ENCODE measurements at regions not wholly inside any gene's neighbourhood (a gene's known extent, or its start where the extent isn't known, plus 50 kb on each side); places are given as distances from the start of the nearest gene placed in this dataset.

DNA sequence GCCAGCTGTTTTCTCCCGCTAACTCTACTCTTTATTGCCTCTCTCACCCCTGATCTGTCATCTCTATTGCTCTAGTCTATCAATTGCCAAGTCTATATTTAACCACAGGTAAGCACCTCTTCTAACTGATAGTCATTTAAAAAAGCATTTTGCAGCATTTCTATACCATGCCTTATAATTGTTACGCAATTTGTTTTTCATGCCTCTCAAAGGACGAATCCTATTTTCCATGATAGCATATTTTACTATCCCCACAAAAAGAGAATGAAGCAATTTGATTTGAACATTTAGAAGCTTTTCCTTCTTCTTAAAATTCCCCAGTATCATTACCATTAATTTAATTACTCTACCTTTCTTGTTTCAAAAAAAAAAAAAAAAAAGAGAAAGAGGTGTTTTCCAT is 432.8 kb upstream of the ZP4 start:
- Histone ChIP-seq H3K36me3 (ENCODE audit: control insufficient read depth, insufficient read depth, low read length) (no peaks in the 10 kb centered on the region), H3K9me3 (ENCODE audit: control insufficient read depth, insufficient read depth, low read depth, low read length) (peaks cover 12% of the 10 kb centered on the region; the same call in 1 of the 2 replicates), H3K9ac (ENCODE audit: low read length) (no peak overlapping the region), H3K27ac (ENCODE audit: low read depth, low read length) (no peak overlapping the region), H3K4me1 (ENCODE audit: control insufficient read depth, insufficient read depth, low read length) (no peaks in the 10 kb centered on the region), H3K27me3 (ENCODE audit: control insufficient read depth, insufficient read depth, low read length) (no peaks in the 10 kb centered on the region), H3K4me3 (ENCODE audit: low read depth, low read length) (no peak overlapping the region)

DNA sequence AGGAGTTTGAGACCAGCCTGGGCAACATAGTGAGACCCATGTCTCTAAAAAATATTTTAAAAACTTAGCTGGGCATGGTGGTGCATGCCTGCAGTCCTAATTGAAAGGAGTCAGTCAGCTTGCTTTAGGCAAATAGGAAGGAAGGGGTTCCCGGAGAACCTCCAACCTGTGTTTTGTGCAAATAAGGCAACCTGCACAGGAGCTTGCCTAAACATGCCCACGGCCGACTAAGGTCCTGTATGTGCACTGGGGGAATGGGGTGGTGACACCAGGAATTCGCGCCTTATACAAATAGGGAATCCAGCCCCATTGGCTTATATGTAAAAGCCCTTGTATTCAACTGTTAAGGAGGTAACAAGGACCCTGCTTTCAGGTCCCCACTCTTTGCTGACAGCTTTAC is 429.2 kb upstream of the ZP4 start:
- H3K9me3 ChIP-seq (ENCODE audit: control insufficient read depth, insufficient read depth, low read depth, low read length) = peaks cover 6% of the 10 kb centered on the region; the same call in 1 of the 2 replicates
- H3K4me3 ChIP-seq (ENCODE audit: low read depth, low read length) = no peak overlapping the region
- H3K9ac ChIP-seq (ENCODE audit: low read length) = no peak overlapping the region
- H3K27ac ChIP-seq (ENCODE audit: low read depth, low read length) = no peak overlapping the region
- no peaks in the 10 kb centered on the region for H3K27me3 ChIP-seq (ENCODE audit: control insufficient read depth, insufficient read depth, low read length)
- no peaks in the 10 kb centered on the region for H3K36me3 ChIP-seq (ENCODE audit: control insufficient read depth, insufficient read depth, low read length)
- H3K4me1 ChIP-seq (ENCODE audit: control insufficient read depth, insufficient read depth, low read length) = no peaks in the 10 kb centered on the region

- H3K36me3 ChIP-seq (ENCODE audit: control insufficient read depth, insufficient read depth, low read length) = no peaks in the 10 kb centered on the region
- no peak overlapping the region for H3K9ac ChIP-seq (ENCODE audit: low read length)
- H3K4me1 ChIP-seq (ENCODE audit: control insufficient read depth, insufficient read depth, low read length) = no peaks in the 10 kb centered on the region
- H3K27ac ChIP-seq (ENCODE audit: low read depth, low read length) = no peak overlapping the region
- peaks cover 6% of the 10 kb centered on the region; the same call in 1 of the 2 replicates for H3K9me3 ChIP-seq (ENCODE audit: control insufficient read depth, insufficient read depth, low read depth, low read length)
- H3K27me3 ChIP-seq (ENCODE audit: control insufficient read depth, insufficient read depth, low read length) = no peaks in the 10 kb centered on the region
- H3K4me3 ChIP-seq (ENCODE audit: low read depth, low read length) = no peak overlapping the region
Observed at GRCh38 chr1:238318294-238319110, 427.8 kb upstream of the ZP4 start.

DNA sequence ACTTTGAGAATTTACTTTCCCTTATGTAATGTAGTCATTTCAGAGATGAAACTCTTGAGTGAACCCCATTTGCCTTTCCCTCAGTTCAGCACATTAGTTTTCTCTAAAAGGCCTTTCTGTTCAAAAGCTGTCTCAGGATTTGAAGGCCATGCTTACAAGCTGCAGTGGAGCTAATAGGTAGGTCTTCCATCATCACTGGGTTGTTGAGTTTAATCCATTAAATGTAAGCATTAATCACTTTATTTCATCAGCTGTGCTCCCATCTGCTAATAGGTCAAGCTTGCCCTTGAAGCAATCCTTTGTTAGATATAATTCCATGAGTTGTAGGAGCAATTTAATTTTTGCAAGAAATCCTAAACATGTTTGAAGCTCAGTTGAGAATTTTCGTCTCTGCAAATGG is 422.2 kb upstream of the ZP4 start:
- no peak overlapping the region for H3K4me3 ChIP-seq (ENCODE audit: low read depth, low read length)
- no peaks in the 10 kb centered on the region for H3K36me3 ChIP-seq (ENCODE audit: control insufficient read depth, insufficient read depth, low read length)
- H3K27me3 ChIP-seq (ENCODE audit: control insufficient read depth, insufficient read depth, low read length) = no peaks in the 10 kb centered on the region
- H3K9me3 ChIP-seq (ENCODE audit: control insufficient read depth, insufficient read depth, low read depth, low read length) = no peaks in the 10 kb centered on the region
- H3K4me1 ChIP-seq (ENCODE audit: control insufficient read depth, insufficient read depth, low read length) = no peaks in the 10 kb centered on the region
- no peak overlapping the region for H3K9ac ChIP-seq (ENCODE audit: low read length)
- H3K27ac ChIP-seq (ENCODE audit: low read depth, low read length) = no peak overlapping the region

- no peak overlapping the region for H3K4me3 ChIP-seq (ENCODE audit: low read depth, low read length)
- H3K27ac ChIP-seq (ENCODE audit: low read depth, low read length) = no peak overlapping the region
Observed at GRCh38 chr1:238306411-238306810, 415.7 kb upstream of the ZP4 start.

GRCh38 chr1:238302646-238303045 is 411.9 kb upstream of the ZP4 start:
- H3K27me3 ChIP-seq (ENCODE audit: control insufficient read depth, insufficient read depth, low read length) = no peaks in the 10 kb centered on the region
- no peak overlapping the region for H3K9ac ChIP-seq (ENCODE audit: low read length)
- H3K4me1 ChIP-seq (ENCODE audit: control insufficient read depth, insufficient read depth, low read length) = no peaks in the 10 kb centered on the region
- H3K36me3 ChIP-seq (ENCODE audit: control insufficient read depth, insufficient read depth, low read length) = no peaks in the 10 kb centered on the region
- H3K4me3 ChIP-seq (ENCODE audit: low read depth, low read length) = no peak overlapping the region
- no peak overlapping the region for H3K27ac ChIP-seq (ENCODE audit: low read depth, low read length)
- H3K9me3 ChIP-seq (ENCODE audit: control insufficient read depth, insufficient read depth, low read depth, low read length) = peaks cover 8% of the 10 kb centered on the region; the same call in 1 of the 2 replicates

More at GRCh38 chr1:238306411-238306810, 415.7 kb upstream of the ZP4 start:
- no peaks in the 10 kb centered on the region for H3K9me3 ChIP-seq (ENCODE audit: control insufficient read depth, insufficient read depth, low read depth, low read length)
- no peak overlapping the region for H3K9ac ChIP-seq (ENCODE audit: low read length)
- no peaks in the 10 kb centered on the region for H3K36me3 ChIP-seq (ENCODE audit: control insufficient read depth, insufficient read depth, low read length)
- H3K4me1 ChIP-seq (ENCODE audit: control insufficient read depth, insufficient read depth, low read length) = no peaks in the 10 kb centered on the region
- no peaks in the 10 kb centered on the region for H3K27me3 ChIP-seq (ENCODE audit: control insufficient read depth, insufficient read depth, low read length)

DNA sequence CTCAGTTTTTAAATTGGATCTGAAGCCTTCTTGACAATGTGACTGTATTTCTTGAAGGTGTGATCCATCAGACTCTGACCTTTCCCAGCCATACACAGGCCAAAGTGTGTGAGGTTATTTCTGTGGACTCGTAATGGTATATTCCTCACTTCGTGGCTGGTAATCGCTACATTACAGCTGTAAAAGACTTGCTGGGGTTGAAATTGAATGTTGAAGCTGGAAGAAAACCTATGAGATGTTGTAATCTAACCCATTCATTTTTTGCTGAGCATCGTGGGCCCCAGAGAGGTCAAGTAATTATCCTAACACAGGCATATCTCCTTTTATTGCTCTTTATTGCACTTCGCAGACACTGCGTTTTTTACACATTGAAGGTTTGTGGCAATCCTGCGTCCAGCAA is 405.6 kb upstream of the ZP4 start:
- Histone ChIP-seq H3K27ac (ENCODE audit: low read depth, low read length) (no peak overlapping the region), H3K9ac (ENCODE audit: low read length) (no peak overlapping the region), H3K4me3 (ENCODE audit: low read depth, low read length) (no peak overlapping the region)

GRCh38 chr1:238293075-238293474 is 402.4 kb upstream of the ZP4 start:
- H3K9ac ChIP-seq (ENCODE audit: low read length) = no peak overlapping the region
- H3K27ac ChIP-seq (ENCODE audit: low read depth, low read length) = no peak overlapping the region
- H3K9me3 ChIP-seq (ENCODE audit: control insufficient read depth, insufficient read depth, low read depth, low read length) = peaks cover 7% of the 10 kb centered on the region; the same call in 1 of the 2 replicates
- H3K27me3 ChIP-seq (ENCODE audit: control insufficient read depth, insufficient read depth, low read length) = no peaks in the 10 kb centered on the region
- no peaks in the 10 kb centered on the region for H3K36me3 ChIP-seq (ENCODE audit: control insufficient read depth, insufficient read depth, low read length)
- H3K4me3 ChIP-seq (ENCODE audit: low read depth, low read length) = no peak overlapping the region
- no peaks in the 10 kb centered on the region for H3K4me1 ChIP-seq (ENCODE audit: control insufficient read depth, insufficient read depth, low read length)

More for the DNA sequence above, 405.6 kb upstream of the ZP4 start:
- no peaks in the 10 kb centered on the region for H3K27me3 ChIP-seq (ENCODE audit: control insufficient read depth, insufficient read depth, low read length)
- H3K4me1 ChIP-seq (ENCODE audit: control insufficient read depth, insufficient read depth, low read length) = no peaks in the 10 kb centered on the region
- peaks cover 12% of the 10 kb centered on the region; the same call in 1 of the 2 replicates for H3K9me3 ChIP-seq (ENCODE audit: control insufficient read depth, insufficient read depth, low read depth, low read length)
- H3K36me3 ChIP-seq (ENCODE audit: control insufficient read depth, insufficient read depth, low read length) = no peaks in the 10 kb centered on the region

DNA sequence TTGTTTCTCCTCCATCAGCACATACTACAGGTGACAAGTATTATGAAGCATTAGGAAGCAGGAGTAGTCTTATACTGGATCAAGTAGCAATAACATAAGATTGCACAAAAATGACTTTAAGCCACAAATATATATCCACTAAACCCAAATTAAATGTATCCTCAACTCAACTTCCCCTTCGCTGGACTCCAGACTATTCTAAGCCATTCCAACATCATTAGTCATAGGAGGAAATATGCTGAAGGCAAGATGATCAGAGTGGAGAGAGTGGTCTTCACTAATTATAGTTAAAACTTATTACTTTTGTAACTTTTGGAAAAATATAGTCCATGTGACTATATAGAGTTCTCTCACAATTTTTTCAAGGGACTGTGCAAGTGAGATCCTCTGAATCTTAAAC is 390.7 kb upstream of the ZP4 start:
- Histone ChIP-seq H3K9ac (ENCODE audit: low read length) (no peak overlapping the region), H3K27me3 (ENCODE audit: control insufficient read depth, insufficient read depth, low read length) (no peaks in the 10 kb centered on the region), H3K9me3 (ENCODE audit: control insufficient read depth, insufficient read depth, low read depth, low read length) (peaks cover 8% of the 10 kb centered on the region), H3K4me3 (ENCODE audit: low read depth, low read length) (no peak overlapping the region), H3K27ac (ENCODE audit: low read depth, low read length) (no peak overlapping the region), H3K36me3 (ENCODE audit: control insufficient read depth, insufficient read depth, low read length) (no peaks in the 10 kb centered on the region), H3K4me1 (ENCODE audit: control insufficient read depth, insufficient read depth, low read length) (no peaks in the 10 kb centered on the region)

DNA sequence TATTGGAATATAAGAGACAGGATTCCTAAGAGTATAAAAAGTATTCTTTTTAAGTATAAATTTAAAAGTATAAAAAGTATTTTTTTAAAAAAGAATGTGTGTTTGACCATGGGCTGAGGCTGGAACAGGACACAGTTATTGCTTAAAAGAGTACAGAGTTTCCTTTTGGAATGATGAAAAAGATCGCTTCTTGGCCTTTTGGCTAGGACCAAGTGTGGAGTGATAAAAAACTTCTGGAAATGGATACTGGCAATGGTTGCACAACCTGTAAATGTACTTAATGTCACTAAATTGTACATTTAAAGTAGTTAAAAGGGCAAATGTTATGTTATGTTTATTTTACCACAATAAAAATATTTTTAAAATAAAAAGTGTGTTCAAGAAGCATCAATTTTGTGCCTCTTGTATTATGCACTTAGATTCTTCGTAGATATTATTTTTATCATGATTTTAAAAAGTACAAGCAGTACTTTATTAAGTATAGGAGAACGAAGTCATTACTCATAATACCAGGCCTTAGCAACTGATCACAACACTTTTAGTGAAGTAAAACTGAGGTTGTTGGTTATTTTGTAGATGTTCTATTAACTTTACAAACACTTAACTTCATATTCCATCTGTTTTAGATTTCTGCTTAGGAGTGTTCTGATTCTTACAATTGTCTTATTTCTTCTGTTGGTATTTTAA is 389.1 kb upstream of the ZP4 start:
- Histone ChIP-seq H3K4me3 (ENCODE audit: low read depth, low read length) (no peak overlapping the region), H3K9me3 (ENCODE audit: control insufficient read depth, insufficient read depth, low read depth, low read length) (peaks cover 22% of the 10 kb centered on the region), H3K36me3 (ENCODE audit: control insufficient read depth, insufficient read depth, low read length) (no peaks in the 10 kb centered on the region), H3K9ac (ENCODE audit: low read length) (no peak overlapping the region), H3K27ac (ENCODE audit: low read depth, low read length) (no peak overlapping the region), H3K4me1 (ENCODE audit: control insufficient read depth, insufficient read depth, low read length) (no peaks in the 10 kb centered on the region), H3K27me3 (ENCODE audit: control insufficient read depth, insufficient read depth, low read length) (no peaks in the 10 kb centered on the region)

- no peaks in the 10 kb centered on the region for H3K36me3 ChIP-seq (ENCODE audit: control insufficient read depth, insufficient read depth, low read length)
Observed at GRCh38 chr1:238272145-238272544, 381.4 kb upstream of the ZP4 start.

More at GRCh38 chr1:238272145-238272544, 381.4 kb upstream of the ZP4 start:
- H3K9ac ChIP-seq (ENCODE audit: low read length) = no peak overlapping the region
- no peak overlapping the region for H3K27ac ChIP-seq (ENCODE audit: low read depth, low read length)
- no peak overlapping the region for H3K4me3 ChIP-seq (ENCODE audit: low read depth, low read length)
- peaks cover 27% of the 10 kb centered on the region for H3K9me3 ChIP-seq (ENCODE audit: control insufficient read depth, insufficient read depth, low read depth, low read length)
- H3K27me3 ChIP-seq (ENCODE audit: control insufficient read depth, insufficient read depth, low read length) = no peaks in the 10 kb centered on the region
- H3K4me1 ChIP-seq (ENCODE audit: control insufficient read depth, insufficient read depth, low read length) = no peaks in the 10 kb centered on the region

Data from HUES6 (cell line).